ENCODE measurements at regions not wholly inside any gene's neighbourhood (a gene's known extent, or its start where the extent isn't known, plus 50 kb on each side); places are given as distances from the start of the nearest gene placed in this dataset.
"Not testable (repeated sequence)": the region's sequence is repeated elsewhere in the genome, so short reads cannot be mapped to it uniquely, and the experiment has no call there.

DNA sequence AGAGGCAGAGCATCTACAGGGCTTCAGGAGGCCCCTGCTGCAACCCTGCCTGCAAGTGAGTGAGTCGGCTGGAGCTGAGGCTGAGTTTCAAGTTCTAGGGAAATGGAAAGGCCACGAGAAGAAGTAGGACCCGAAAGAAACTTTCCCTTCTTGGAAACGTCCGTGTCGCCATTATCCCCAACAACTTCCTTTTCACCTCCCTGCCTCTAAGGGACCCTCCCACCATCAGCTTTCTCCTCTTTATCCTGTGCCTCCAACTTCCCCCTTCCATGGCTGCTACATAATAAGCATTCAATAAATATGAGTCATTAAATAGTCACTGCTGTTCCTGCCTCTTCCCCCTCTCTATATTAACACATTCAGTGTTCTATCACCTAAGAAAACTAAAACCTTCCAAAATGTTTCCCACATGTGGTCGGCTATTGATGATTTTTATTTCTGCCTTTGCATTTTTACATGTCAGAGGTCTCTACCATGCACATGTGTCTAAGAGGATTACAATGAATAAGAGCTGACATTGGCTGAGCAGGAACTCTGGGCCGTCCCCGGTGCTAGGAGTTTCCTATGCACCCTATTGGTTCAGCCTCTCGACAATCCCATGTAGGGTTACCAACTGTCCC is 115.9 kb upstream of the TNRC6C start:
- Histone ChIP-seq H3K4me3 (ENCODE audit: low read depth in 1 of 2, low read length in 1 of 2) (no peak overlapping the region), H3K4me1 (ENCODE audit: control insufficient read depth in 1 of 2, insufficient read depth in 1 of 2, low read depth in 1 of 2, low read length in 1 of 2) (peaks cover 8 to 18% of the 10 kb centered on the region in 2 experiments), H3K9me3 (no peaks in the 10 kb centered on the region), H3K27ac (no peak overlapping the region), H3K36me3 (no peaks in the 10 kb centered on the region), H3K27me3 (peaks cover 72% of the 10 kb centered on the region)
- TF ChIP-seq, protein P1, sequence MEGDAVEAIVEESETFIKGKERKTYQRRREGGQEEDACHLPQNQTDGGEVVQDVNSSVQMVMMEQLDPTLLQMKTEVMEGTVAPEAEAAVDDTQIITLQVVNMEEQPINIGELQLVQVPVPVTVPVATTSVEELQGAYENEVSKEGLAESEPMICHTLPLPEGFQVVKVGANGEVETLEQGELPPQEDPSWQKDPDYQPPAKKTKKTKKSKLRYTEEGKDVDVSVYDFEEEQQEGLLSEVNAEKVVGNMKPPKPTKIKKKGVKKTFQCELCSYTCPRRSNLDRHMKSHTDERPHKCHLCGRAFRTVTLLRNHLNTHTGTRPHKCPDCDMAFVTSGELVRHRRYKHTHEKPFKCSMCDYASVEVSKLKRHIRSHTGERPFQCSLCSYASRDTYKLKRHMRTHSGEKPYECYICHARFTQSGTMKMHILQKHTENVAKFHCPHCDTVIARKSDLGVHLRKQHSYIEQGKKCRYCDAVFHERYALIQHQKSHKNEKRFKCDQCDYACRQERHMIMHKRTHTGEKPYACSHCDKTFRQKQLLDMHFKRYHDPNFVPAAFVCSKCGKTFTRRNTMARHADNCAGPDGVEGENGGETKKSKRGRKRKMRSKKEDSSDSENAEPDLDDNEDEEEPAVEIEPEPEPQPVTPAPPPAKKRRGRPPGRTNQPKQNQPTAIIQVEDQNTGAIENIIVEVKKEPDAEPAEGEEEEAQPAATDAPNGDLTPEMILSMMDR (IDR thresholded peaks at IDR 0.05) = no peak

DNA sequence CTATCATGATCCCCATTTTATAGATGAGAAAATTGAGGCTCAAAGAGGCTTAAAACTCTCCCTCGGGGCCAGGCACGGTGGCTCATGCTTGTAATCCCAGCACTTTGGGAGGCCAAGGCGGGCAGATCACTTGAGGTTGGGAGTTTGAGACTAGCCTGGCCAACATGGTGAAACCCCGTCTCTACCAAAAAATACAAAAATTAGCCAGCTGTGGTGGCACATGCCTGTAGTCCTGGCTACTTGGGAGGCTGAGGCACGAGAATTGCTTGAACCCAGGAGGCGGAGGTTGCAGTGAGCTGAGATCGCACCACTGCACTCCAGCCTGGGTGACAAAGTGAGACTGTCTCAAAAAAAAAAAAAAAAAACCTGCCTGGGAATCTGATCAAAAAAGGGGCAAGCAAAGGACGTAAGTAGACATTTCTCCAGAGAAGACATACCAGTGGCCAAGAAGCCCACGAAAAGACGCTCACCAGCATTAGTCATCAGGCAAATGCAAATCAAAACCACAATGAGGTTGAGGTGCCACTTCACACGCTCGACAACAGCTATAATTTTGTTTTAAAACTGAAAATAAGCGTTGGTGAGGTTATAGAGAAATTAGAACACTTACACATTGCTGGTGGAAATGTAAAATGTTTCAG is 115.1 kb upstream of the TNRC6C start:
- H3K36me3 ChIP-seq; H3K9me3 ChIP-seq; H3K27ac ChIP-seq; H3K4me3 ChIP-seq (ENCODE audit: low read depth in 1 of 2, low read length in 1 of 2): not testable (repeated sequence)
- Histone ChIP-seq H3K27me3 (peaks cover 73% of the 10 kb centered on the region), H3K4me1 (ENCODE audit: control insufficient read depth in 1 of 2, insufficient read depth in 1 of 2, low read depth in 1 of 2, low read length in 1 of 2) (peaks cover 8 to 18% of the 10 kb centered on the region in 2 experiments)

DNA sequence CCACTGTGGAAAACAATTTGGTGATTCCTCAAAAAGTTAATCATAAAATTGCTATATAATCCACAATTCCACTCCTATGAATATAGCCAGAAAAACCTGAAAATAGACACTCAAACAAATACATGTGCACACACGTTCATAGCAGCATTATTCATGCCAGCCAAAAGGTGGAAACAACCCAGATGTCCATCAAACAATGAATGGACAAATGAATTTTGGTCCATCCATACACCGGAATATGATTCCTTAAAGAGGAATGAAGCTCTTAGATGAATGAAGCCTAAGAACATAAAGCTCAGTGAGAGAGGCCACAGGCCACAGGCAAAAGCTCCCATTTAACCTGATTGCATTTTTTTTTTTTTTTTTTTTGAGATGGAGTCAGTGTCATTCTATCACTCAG is 114.6 kb upstream of the TNRC6C start:
- peaks cover 8 to 18% of the 10 kb centered on the region in 2 experiments for H3K4me1 ChIP-seq (ENCODE audit: control insufficient read depth in 1 of 2, insufficient read depth in 1 of 2, low read depth in 1 of 2, low read length in 1 of 2)
- TF ChIP-seq, protein P1 (IDR thresholded peaks at IDR 0.05) = no peak
- no peaks in the 10 kb centered on the region for H3K36me3 ChIP-seq
- H3K9me3 ChIP-seq = no peaks in the 10 kb centered on the region
- no peak overlapping the region for H3K4me3 ChIP-seq (ENCODE audit: low read depth in 1 of 2, low read length in 1 of 2)
- no peak overlapping the region for H3K27ac ChIP-seq
- peaks cover 68% of the 10 kb centered on the region for H3K27me3 ChIP-seq

DNA sequence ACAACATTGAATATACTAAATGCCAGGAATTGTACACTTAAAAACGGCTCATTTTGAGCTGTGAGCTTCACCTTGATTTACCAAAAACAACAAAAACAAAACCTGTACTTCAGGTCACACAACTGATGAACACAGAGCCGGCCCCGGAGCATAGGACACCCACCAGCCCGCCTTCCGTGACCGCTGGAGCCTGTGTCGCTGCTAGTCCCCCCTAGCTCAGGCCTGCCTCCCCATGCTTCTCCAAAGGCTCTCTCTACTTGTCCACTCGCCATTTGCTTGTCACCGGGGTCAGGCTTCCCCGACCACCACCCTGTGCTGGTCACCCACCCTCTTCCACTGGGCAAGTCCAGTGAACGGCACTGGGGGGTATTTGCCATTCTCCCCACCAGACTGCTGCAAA is 113.8 kb upstream of the TNRC6C start:
- Histone ChIP-seq H3K36me3 (no peaks in the 10 kb centered on the region), H3K4me3 (ENCODE audit: low read depth in 1 of 2, low read length in 1 of 2) (no peak overlapping the region), H3K9me3 (no peaks in the 10 kb centered on the region), H3K4me1 (ENCODE audit: control insufficient read depth in 1 of 2, insufficient read depth in 1 of 2, low read depth in 1 of 2, low read length in 1 of 2) (peaks cover 8 to 18% of the 10 kb centered on the region in 2 experiments), H3K27me3 (peaks cover 60% of the 10 kb centered on the region), H3K27ac (no peak overlapping the region)
- TF ChIP-seq, protein P1 (IDR thresholded peaks at IDR 0.05) = no peak

DNA sequence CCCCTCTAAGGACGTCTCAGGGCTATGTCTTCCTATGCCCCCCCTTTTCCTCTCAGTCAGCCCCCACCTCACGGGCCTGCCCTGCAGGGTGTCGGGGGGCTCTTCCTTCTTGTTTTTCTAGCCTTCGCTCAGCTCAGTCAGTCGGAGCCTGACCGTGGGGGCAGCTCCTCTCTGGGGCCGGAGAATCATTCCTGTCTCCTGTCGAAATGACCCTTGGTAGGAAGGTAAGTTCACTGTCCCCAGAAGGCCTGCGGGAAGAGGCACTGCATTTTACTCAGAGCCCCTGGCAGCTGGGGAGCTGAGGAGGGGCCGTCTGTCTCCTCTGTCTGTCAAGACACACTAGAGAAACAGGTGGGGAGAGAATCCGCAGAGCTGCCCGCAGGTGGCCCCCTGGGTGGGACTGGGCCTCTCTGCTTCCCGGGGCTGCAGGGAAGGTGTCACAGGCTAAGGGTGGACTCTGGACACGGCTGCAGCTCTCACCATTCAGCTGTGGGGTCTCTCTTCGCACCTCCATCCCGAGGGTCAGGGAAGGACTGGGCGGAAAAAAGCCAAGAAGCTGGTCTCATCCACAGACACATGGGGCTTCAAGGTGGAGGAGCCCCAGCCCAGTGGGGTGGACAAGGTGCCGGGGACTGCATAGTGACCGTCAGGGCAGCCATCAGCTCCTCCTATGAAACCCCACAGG is 112.8 kb upstream of the TNRC6C start:
- Histone ChIP-seq H3K4me1 (ENCODE audit: control insufficient read depth in 1 of 2, insufficient read depth in 1 of 2, low read depth in 1 of 2, low read length in 1 of 2) (peaks cover 5 to 11% of the 10 kb centered on the region in 2 experiments), H3K9me3 (no peaks in the 10 kb centered on the region), H3K27me3 (peaks cover 54% of the 10 kb centered on the region), H3K27ac (no peak overlapping the region), H3K36me3 (no peaks in the 10 kb centered on the region), H3K4me3 (ENCODE audit: low read depth in 1 of 2, low read length in 1 of 2) (no peak overlapping the region)
- TF ChIP-seq, protein P1 (IDR thresholded peaks at IDR 0.05) = no peak

Measured in neutrophil (primary cell).